GM18520 (cell line): ENCODE measurements at regions not wholly inside any gene's neighbourhood (a gene's known extent, or its start where the extent isn't known, plus 50 kb on each side); places are given as distances from the start of the nearest gene placed in this dataset.

Experiments
- ATAC-seq: cut with Tn5 transposase; IDR thresholded peaks from one replicate; pipeline ENCODE4 v1.9.1; 2021; ENCODE audit not compliant: unreplicated experiment

GRCh38 chr5:125401724-125402622 lies 655.5 kb upstream of the ZNF608 start:
- no peak for ATAC-seq

- no peak for ATAC-seq
These were observed 656.3 kb upstream of the ZNF608 start for GRCh38 chr5:125402787-125403186.

GRCh38 chr5:125404056-125404455 lies 657.6 kb upstream of the ZNF608 start:
- no peak for ATAC-seq

GRCh38 chr5:125408448-125409233 lies 662.2 kb upstream of the ZNF608 start:
- ATAC-seq = no peak

GRCh38 chr5:125409234-125409860 lies 662.9 kb upstream of the ZNF608 start:
- ATAC-seq = no peak

GRCh38 chr5:125409861-125410536 lies 663.6 kb upstream of the ZNF608 start:
- ATAC-seq = no peak

- no peak for ATAC-seq
These were observed 664.2 kb upstream of the ZNF608 start for GRCh38 chr5:125410537-125411070.

GRCh38 chr5:125411071-125411743 lies 664.8 kb upstream of the ZNF608 start:
- peak; percentile 38 for ATAC-seq

- ATAC-seq = peak; percentile 44
These were observed 665.5 kb upstream of the ZNF608 start for GRCh38 chr5:125411744-125412560.

GRCh38 chr5:125412561-125413495 lies 666.4 kb upstream of the ZNF608 start:
- ATAC-seq = peak; percentile 32

- ATAC-seq = no peak
These were observed 667.2 kb upstream of the ZNF608 start for GRCh38 chr5:125413496-125414274.

GRCh38 chr5:125415126-125415525 lies 668.7 kb upstream of the ZNF608 start:
- no peak for ATAC-seq

GRCh38 chr5:125416055-125416454 lies 669.6 kb upstream of the ZNF608 start:
- ATAC-seq = no peak

- ATAC-seq = no peak
These were observed 674.6 kb upstream of the ZNF608 start for GRCh38 chr5:125421006-125421405.

- ATAC-seq = no peak
These were observed 675.9 kb upstream of the ZNF608 start for GRCh38 chr5:125422342-125422741.

GRCh38 chr5:125424402-125425141 lies 678.1 kb upstream of the ZNF608 start:
- ATAC-seq = no peak

GRCh38 chr5:125429498-125429897 lies 683.1 kb upstream of the ZNF608 start:
- ATAC-seq = no peak
